OCI-LY1 (cell line): ENCODE measurements at regions not wholly inside any gene's neighbourhood (a gene's known extent, or its start where the extent isn't known, plus 50 kb on each side); places are given as distances from the start of the nearest gene placed in this dataset.

ENCODE experiments used
- CTCF ChIP-seq: fragments of 200-600 bp; sonication (generic), shearing (Covaris generic); IDR thresholded peaks from 2 replicates; pipeline ENCODE4 v1.5.1; 2017; ENCODE audit warnings: mild to moderate bottlenecking, antibody characterized with exemption, low read length, moderate library complexity, mixed read lengths
- EZH2 ChIP-seq: fragments of 200-600 bp; sonication (generic), shearing (Covaris generic); IDR thresholded peaks from 2 replicates; pipeline ENCODE4 v1.8.0; 2017; ENCODE audit warnings: borderline replicate concordance, mixed run types, mild to moderate bottlenecking, antibody characterized with exemption, low read length, moderate library complexity, mixed read lengths

GRCh38 chr21:27704567-27705166 lies 737.8 kb upstream of the ADAMTS5 start:
- TF ChIP-seq EZH2 (no peak), CTCF (no peak)
